Endothelial cell of umbilical vein (primary cell): ENCODE measurements at regions not wholly inside any gene's neighbourhood (a gene's known extent, or its start where the extent isn't known, plus 50 kb on each side); places are given as distances from the start of the nearest gene placed in this dataset.

ENCODE experiments used
- BruUV-seq: library from RNA; stranded (reverse); fragments of 400-500 nt; replicated peaks from 2 replicates; lab custom pipeline; 2021; lab: Mats Ljungman, UMichigan
- CTCF ChIA-PET: fragments of 300-600, 350-600 bp; sonication (Branson Sonifier 250); formaldehyde crosslinking; loops from one replicate; lab custom pipeline; 2021; ENCODE audit warnings: antibody characterized with exemption, inconsistent platforms; lab: Charles Lee
- POLR2A ChIA-PET: fragments of 300-600, 350-600 bp; sonication (Branson Sonifier 250); formaldehyde crosslinking; loops from one replicate; lab custom pipeline; 2021; ENCODE audit warnings: antibody characterized with exemption, inconsistent platforms; lab: Charles Lee
- DNase-seq: peaks from one replicate; pipeline ENCODE4 v3.0.0-alpha.2; 2011; ENCODE audit warnings: low read depth, low spot score
- FAIRE-seq: peaks from 2 replicates; lab custom pipeline; 2011; peaks lifted over from hg19 to GRCh38; lab: Jason Lieb, UNC
- H2AFZ ChIP-seq: 2 replicates; pipeline ENCODE4 v1.6.0; 2012; ENCODE audit warnings: low read depth, low read length, control low read depth, inconsistent platforms
- H3K27ac ChIP-seq: 2 replicates; pipeline ENCODE4 v1.5.1; 2011; ENCODE audit warnings: low read depth, mild to moderate bottlenecking, control low read depth, low read length, moderate library complexity; ENCODE audit not compliant: insufficient read depth
- H3K27me3 ChIP-seq, 2 experiments: 2 replicates each; pipeline versions ENCODE4 v1.6.0 to v1.6.1; 2011; ENCODE audit warnings: low read length in 2 of 2, mixed read lengths in 1 of 2; ENCODE audit not compliant: control insufficient read depth in 2 of 2, insufficient read depth in 2 of 2
- H3K36me3 ChIP-seq, 2 experiments: 2 replicates in 1 of 2; 3 replicates in 1 of 2; pipeline ENCODE4 v1.5.1; 2011; ENCODE audit warnings: low read length in 2 of 2, mild to moderate bottlenecking in 1 of 2, moderate library complexity in 1 of 2; ENCODE audit not compliant: control insufficient read depth in 2 of 2, insufficient read depth in 2 of 2; ENCODE audit errors: extremely low read depth in 1 of 2
- H3K4me1 ChIP-seq: 3 replicates; pipeline ENCODE4 v1.5.1; 2011; ENCODE audit warnings: mild to moderate bottlenecking, low read length; ENCODE audit not compliant: control insufficient read depth, insufficient read depth; ENCODE audit errors: extremely low read depth
- H3K4me2 ChIP-seq: 2 replicates; pipeline ENCODE4 v1.6.1; 2011; ENCODE audit warnings: low read length, control low read depth, mixed read lengths; ENCODE audit not compliant: insufficient read depth
- H3K4me3 ChIP-seq, 3 experiments: fragments of 200-600 bp in 1 of 3; sonication (generic), shearing (Covaris generic) in 1 of 3; replicated peaks in 1 of 3; 2 replicates each; pipeline ENCODE4 v1.5.1; 2011 to 2016; ENCODE audit warnings: control low read depth in 3 of 3, low read length in 3 of 3, mild to moderate bottlenecking in 2 of 3, inconsistent platforms in 1 of 3, low read depth in 1 of 3, moderate library complexity in 1 of 3; ENCODE audit not compliant: insufficient read depth in 1 of 3
- H3K79me2 ChIP-seq: 2 replicates; pipeline ENCODE4 v1.6.0; 2012; ENCODE audit warnings: low read length, inconsistent platforms; ENCODE audit not compliant: control insufficient read depth, insufficient read depth
- H3K9ac ChIP-seq: replicated peaks from 2 replicates; pipeline ENCODE3; 2011; ENCODE audit warnings: low read length, control low read depth; ENCODE audit not compliant: insufficient read depth; ENCODE audit errors: extremely low read depth
- H3K9me1 ChIP-seq: replicated peaks from 3 replicates; pipeline ENCODE4 v1.6.0; 2011; ENCODE audit warnings: mild to moderate bottlenecking, low read length; ENCODE audit not compliant: control insufficient read depth, insufficient read depth; ENCODE audit errors: extremely low read depth
- H3K9me3 ChIP-seq: replicated peaks from 2 replicates; pipeline ENCODE4 v1.5.1; 2012; ENCODE audit warnings: low read length, inconsistent platforms; ENCODE audit not compliant: control insufficient read depth, insufficient read depth
- H4K20me1 ChIP-seq: replicated peaks from 2 replicates; pipeline ENCODE3; 2011; ENCODE audit warnings: mild to moderate bottlenecking, low read length; ENCODE audit not compliant: control insufficient read depth, insufficient read depth; ENCODE audit errors: extremely low read depth
- EZH2 ChIP-seq: IDR thresholded peaks from 2 replicates; pipeline ENCODE4 v1.6.1; 2012; ENCODE audit warnings: borderline replicate concordance, low read depth, mild to moderate bottlenecking, moderate library complexity, low read length, inconsistent platforms; ENCODE audit not compliant: severe bottlenecking
- FOS ChIP-seq: IDR thresholded peaks from 2 replicates; pipeline ENCODE4 v1.6.1; 2011; ENCODE audit warnings: mild to moderate bottlenecking, low read length, moderate library complexity, borderline replicate concordance; ENCODE audit not compliant: insufficient read depth
- GATA2 ChIP-seq: IDR thresholded peaks from 2 replicates; pipeline ENCODE4 v1.7.0; 2011; ENCODE audit warnings: low read depth, mild to moderate bottlenecking, moderate library complexity, mixed read lengths, low read length; ENCODE audit not compliant: insufficient read length, insufficient read depth
- JUN ChIP-seq: IDR thresholded peaks from 2 replicates; pipeline ENCODE4 v1.6.1; 2011; ENCODE audit warnings: borderline replicate concordance, low read depth; ENCODE audit not compliant: insufficient read length, insufficient read depth
- MYC ChIP-seq: IDR thresholded peaks from one replicate; pipeline ENCODE4 v1.6.1; 2011; ENCODE audit warnings: mild to moderate bottlenecking, low read depth, low read length
- POLR2A ChIP-seq: IDR thresholded peaks from 2 replicates; pipeline ENCODE4 v1.6.1; 2012; ENCODE audit warnings: low read depth, mild to moderate bottlenecking, control low read depth, low read length
- POLR2AphosphoS5 ChIP-seq: IDR thresholded peaks from 2 replicates; pipeline ENCODE4 v1.6.1; 2012; ENCODE audit warnings: low read depth, mild to moderate bottlenecking, control low read depth, low read length, moderate library complexity; ENCODE audit not compliant: insufficient read depth
- dilution Hi-C: fragments of 300-500 bp; cut with MboI; formaldehyde crosslinking; loops from one replicate; pipeline ENCODE4 v1.15.0; 2019; ENCODE audit warnings: low sequenced_read_pairs; ENCODE audit not compliant: extremely low pct_ligation_motif_present
- intact Hi-C: fragments of 100-400 bp; cut with micrococcal nuclease; formaldehyde crosslinking; loops from one replicate; pipeline ENCODE4 v1.10.0; 2022
- TF ChIP-seq, protein P1 (sequence below), 2 donors: IDR thresholded peaks; 1 replicate in 1 of 2; 2 replicates in 1 of 2; pipeline ENCODE4 v1.5.1; 2011; ENCODE audit warnings: low read length in 2 of 2, mild to moderate bottlenecking in 2 of 2, moderate library complexity in 2 of 2, control low read depth in 1 of 2, inconsistent platforms in 1 of 2, low read depth in 1 of 2; ENCODE audit not compliant: insufficient read depth in 1 of 2; ENCODE audit errors: extremely low read depth in 1 of 2
- TF ChIP-seq, protein P2 (sequence below): IDR thresholded peaks from 2 replicates; pipeline ENCODE4 v1.6.1; 2011; ENCODE audit not compliant: insufficient read depth, insufficient read length

DNA sequence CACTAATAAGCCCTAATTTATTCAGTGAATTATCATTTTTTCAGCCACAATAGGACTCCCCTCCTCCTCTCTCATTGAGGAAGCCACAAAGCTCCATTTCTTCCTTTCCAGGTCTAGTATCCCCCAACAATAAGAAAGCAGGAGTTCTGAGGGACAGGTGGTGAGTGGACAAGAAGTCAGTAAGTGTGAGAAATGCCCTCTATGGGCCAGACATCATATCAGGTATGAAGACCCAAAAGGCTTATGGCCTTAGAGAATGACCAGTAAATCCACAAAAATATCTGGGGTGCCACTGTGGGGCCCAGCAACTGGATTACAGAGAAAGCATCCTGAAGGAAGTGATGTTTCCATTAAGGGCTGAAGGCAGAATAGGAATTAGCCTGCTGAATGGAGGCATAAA is 175.7 kb downstream of the TRIM33 start:
- H3K9me1 ChIP-seq = no peaks in the 10 kb centered on the region
- FAIRE-seq (no peak), DNase-seq (no peak)
- BruUV-seq = no TSS peak
- no peak overlapping the region for H3K4me3 ChIP-seq
- intact Hi-C loops (no loop called here), dilution Hi-C loops (no loop called here)
- H3K9ac ChIP-seq = no peak overlapping the region
- H3K27me3 ChIP-seq = peaks cover 2 to 6% of the 10 kb centered on the region in 2 experiments
- H3K9me3 ChIP-seq = no peaks in the 10 kb centered on the region
- no peak overlapping the region for H2AFZ ChIP-seq
- POLR2A ChIA-PET = no interaction called here
- H3K79me2 ChIP-seq = no peaks in the 10 kb centered on the region
- CTCF ChIA-PET = no interaction called here
- H4K20me1 ChIP-seq = no peaks in the 10 kb centered on the region
- no peaks in the 10 kb centered on the region for H3K36me3 ChIP-seq
- no peak overlapping the region for H3K27ac ChIP-seq
- TF ChIP-seq POLR2AphosphoS5 = no peak
- TF ChIP-seq JUN = no peak
- no peak for TF ChIP-seq GATA2
- TF ChIP-seq, protein P1, sequence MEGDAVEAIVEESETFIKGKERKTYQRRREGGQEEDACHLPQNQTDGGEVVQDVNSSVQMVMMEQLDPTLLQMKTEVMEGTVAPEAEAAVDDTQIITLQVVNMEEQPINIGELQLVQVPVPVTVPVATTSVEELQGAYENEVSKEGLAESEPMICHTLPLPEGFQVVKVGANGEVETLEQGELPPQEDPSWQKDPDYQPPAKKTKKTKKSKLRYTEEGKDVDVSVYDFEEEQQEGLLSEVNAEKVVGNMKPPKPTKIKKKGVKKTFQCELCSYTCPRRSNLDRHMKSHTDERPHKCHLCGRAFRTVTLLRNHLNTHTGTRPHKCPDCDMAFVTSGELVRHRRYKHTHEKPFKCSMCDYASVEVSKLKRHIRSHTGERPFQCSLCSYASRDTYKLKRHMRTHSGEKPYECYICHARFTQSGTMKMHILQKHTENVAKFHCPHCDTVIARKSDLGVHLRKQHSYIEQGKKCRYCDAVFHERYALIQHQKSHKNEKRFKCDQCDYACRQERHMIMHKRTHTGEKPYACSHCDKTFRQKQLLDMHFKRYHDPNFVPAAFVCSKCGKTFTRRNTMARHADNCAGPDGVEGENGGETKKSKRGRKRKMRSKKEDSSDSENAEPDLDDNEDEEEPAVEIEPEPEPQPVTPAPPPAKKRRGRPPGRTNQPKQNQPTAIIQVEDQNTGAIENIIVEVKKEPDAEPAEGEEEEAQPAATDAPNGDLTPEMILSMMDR (IDR thresholded peaks at IDR 0.05; ENCODE audit: extremely low read depth in 1 of 2, insufficient read depth in 1 of 2, low read depth in 1 of 2, low read length in 2 of 2) = no peak
- TF ChIP-seq EZH2 = no peak
- TF ChIP-seq, protein P2, sequence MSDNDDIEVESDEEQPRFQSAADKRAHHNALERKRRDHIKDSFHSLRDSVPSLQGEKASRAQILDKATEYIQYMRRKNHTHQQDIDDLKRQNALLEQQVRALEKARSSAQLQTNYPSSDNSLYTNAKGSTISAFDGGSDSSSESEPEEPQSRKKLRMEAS = no peak
- no peak for TF ChIP-seq MYC
- no peak for TF ChIP-seq POLR2A
- TF ChIP-seq FOS = no peak
- H3K4me1 ChIP-seq = no peaks in the 10 kb centered on the region
- H3K4me2 ChIP-seq = no peak overlapping the region
